PC-9 (cell line): ENCODE measurements at regions not wholly inside any gene's neighbourhood (a gene's known extent, or its start where the extent isn't known, plus 50 kb on each side); places are given as distances from the start of the nearest gene placed in this dataset.

Experiments used
- BruUV-seq: library from RNA; stranded (reverse); fragments of 400-500 nt; replicated peaks from 2 replicates; lab custom pipeline; 2021; lab: Mats Ljungman, UMichigan
- CTCF ChIA-PET: fragments of 300-600 bp; sonication (Branson Sonifier 250); formaldehyde crosslinking; loops from one replicate; lab custom pipeline; 2022; ENCODE audit warnings: antibody characterized with exemption; lab: Charles Lee
- POLR2A ChIA-PET: fragments of 300-600 bp; sonication (Branson Sonifier 250); formaldehyde crosslinking; loops from one replicate; lab custom pipeline; 2022; ENCODE audit warnings: antibody characterized with exemption; ENCODE audit not compliant: unreplicated experiment; lab: Charles Lee
- DNase-seq, 2 experiments: peaks; one replicate each; pipeline versions ENCODE4 v3.0.0 to v3.0.0-alpha.2; 2015 to 2022; ENCODE audit warnings: mixed read lengths in 1 of 2
- H2AFZ ChIP-seq: fragments of 200-600 bp; sonication (generic); 2 replicates; pipeline ENCODE4 v1.8.1; 2017; ENCODE audit warnings: antibody characterized with exemption
- H3F3A ChIP-seq: fragments of 200-600 bp; sonication (generic); 2 replicates; pipeline ENCODE4 v1.8.1; 2017; ENCODE audit warnings: antibody characterized with exemption, mild to moderate bottlenecking, low read depth; ENCODE audit not compliant: insufficient read depth
- H3K27ac ChIP-seq: fragments of 200-600 bp; sonication (generic); 2 replicates; pipeline ENCODE4 v1.6.1; 2016; ENCODE audit warnings: mixed run types
- H3K27me3 ChIP-seq: fragments of 200-600 bp; sonication (generic); 2 replicates; pipeline ENCODE4 v1.6.1; 2016; ENCODE audit warnings: low read depth, mixed run types; ENCODE audit not compliant: insufficient read depth
- H3K36me3 ChIP-seq: fragments of 200-600 bp; sonication (generic); 2 replicates; pipeline ENCODE4 v1.6.1; 2016; ENCODE audit warnings: low read depth, mixed run types
- H3K4me1 ChIP-seq: fragments of 200-600 bp; sonication (generic); replicated peaks from 2 replicates; pipeline ENCODE4 v1.6.1; 2016; ENCODE audit warnings: mixed run types; ENCODE audit not compliant: insufficient read depth
- H3K4me2 ChIP-seq: fragments of 200-600 bp; sonication (generic); 2 replicates; pipeline ENCODE4 v1.6.1; 2017; ENCODE audit warnings: mixed run types
- H3K4me3 ChIP-seq: fragments of 200-600 bp; sonication (generic); 2 replicates; pipeline ENCODE4 v1.6.1; 2016; ENCODE audit warnings: mixed run types
- H3K79me2 ChIP-seq: fragments of 200-600 bp; sonication (generic); 2 replicates; pipeline ENCODE4 v1.6.1; 2017; ENCODE audit warnings: low read depth, mixed run types
- H3K9me2 ChIP-seq: fragments of 200-600 bp; sonication (generic); 2 replicates; pipeline ENCODE4 v1.8.1; 2017; ENCODE audit warnings: mild to moderate bottlenecking; ENCODE audit not compliant: insufficient read depth
- H3K9me3 ChIP-seq: fragments of 200-600 bp; sonication (generic); 2 replicates; pipeline ENCODE4 v1.8.1; 2016; ENCODE audit warnings: low read depth; ENCODE audit not compliant: insufficient read depth
- H4K20me1 ChIP-seq: fragments of 200-600 bp; sonication (generic); 2 replicates; pipeline ENCODE4 v1.8.1; 2017; ENCODE audit not compliant: insufficient read depth
- EZH2 ChIP-seq: fragments of 200-600 bp; sonication (generic); IDR thresholded peaks from 2 replicates; pipeline ENCODE4 v1.8.0; 2017; ENCODE audit warnings: antibody characterized with exemption, low read depth
- intact Hi-C: fragments of 100-400 bp; cut with micrococcal nuclease; formaldehyde crosslinking; loops from one replicate; pipeline ENCODE4 v1.10.0; 2022; ENCODE audit not compliant: unreplicated experiment
- TF ChIP-seq, protein P1 (sequence below): fragments of 200-600 bp; sonication (generic); conservative IDR thresholded peaks from 2 replicates; pipeline ENCODE4 v1.6.1; 2017; ENCODE audit warnings: mixed run types, antibody characterized with exemption, mild to moderate bottlenecking, moderate library complexity

DNA sequence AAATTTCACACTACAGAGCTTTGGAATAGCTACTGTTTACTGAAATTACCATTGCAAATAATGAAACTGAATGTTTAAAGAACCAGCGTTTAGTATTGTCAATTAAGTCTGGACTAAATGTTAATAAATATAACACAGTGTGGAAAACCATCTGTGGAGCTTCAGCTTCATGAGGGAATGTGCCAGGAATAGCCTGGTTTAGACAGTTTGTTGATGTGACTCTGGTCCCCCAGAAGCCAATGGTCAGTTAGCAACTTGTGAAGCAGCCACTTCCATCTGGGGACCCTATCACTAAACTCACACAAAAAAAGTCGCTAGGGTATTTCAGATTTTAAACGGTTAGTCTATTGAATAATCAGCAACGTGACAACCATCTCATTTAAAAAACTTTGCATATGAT, 207.8 kb downstream of the RAMP3 start:
- CTCF ChIA-PET: no interaction called here
- H3F3A ChIP-seq: no peaks in the 10 kb centered on the region
- no peak for DNase-seq
- intact Hi-C loops: no loop called here
- TF ChIP-seq, protein P1, sequence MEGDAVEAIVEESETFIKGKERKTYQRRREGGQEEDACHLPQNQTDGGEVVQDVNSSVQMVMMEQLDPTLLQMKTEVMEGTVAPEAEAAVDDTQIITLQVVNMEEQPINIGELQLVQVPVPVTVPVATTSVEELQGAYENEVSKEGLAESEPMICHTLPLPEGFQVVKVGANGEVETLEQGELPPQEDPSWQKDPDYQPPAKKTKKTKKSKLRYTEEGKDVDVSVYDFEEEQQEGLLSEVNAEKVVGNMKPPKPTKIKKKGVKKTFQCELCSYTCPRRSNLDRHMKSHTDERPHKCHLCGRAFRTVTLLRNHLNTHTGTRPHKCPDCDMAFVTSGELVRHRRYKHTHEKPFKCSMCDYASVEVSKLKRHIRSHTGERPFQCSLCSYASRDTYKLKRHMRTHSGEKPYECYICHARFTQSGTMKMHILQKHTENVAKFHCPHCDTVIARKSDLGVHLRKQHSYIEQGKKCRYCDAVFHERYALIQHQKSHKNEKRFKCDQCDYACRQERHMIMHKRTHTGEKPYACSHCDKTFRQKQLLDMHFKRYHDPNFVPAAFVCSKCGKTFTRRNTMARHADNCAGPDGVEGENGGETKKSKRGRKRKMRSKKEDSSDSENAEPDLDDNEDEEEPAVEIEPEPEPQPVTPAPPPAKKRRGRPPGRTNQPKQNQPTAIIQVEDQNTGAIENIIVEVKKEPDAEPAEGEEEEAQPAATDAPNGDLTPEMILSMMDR: no peak
- TF ChIP-seq EZH2: no peak
- no TSS peak for BruUV-seq
- H2AFZ ChIP-seq: no peak overlapping the region
- H3K9me2 ChIP-seq: no peaks in the 10 kb centered on the region; the same call in 1 of the 2 replicates
- H3K79me2 ChIP-seq: no peaks in the 10 kb centered on the region
- H4K20me1 ChIP-seq: no peaks in the 10 kb centered on the region
- H3K27ac ChIP-seq: no peak overlapping the region
- POLR2A ChIA-PET: no interaction called here
- H3K4me1 ChIP-seq: no peaks in the 10 kb centered on the region
- no peaks in the 10 kb centered on the region for H3K9me3 ChIP-seq
- H3K4me2 ChIP-seq: no peak overlapping the region
- no peaks in the 10 kb centered on the region for H3K36me3 ChIP-seq
- peaks cover 66% of the 10 kb centered on the region for H3K27me3 ChIP-seq
- H3K4me3 ChIP-seq: no peak overlapping the region

DNA sequence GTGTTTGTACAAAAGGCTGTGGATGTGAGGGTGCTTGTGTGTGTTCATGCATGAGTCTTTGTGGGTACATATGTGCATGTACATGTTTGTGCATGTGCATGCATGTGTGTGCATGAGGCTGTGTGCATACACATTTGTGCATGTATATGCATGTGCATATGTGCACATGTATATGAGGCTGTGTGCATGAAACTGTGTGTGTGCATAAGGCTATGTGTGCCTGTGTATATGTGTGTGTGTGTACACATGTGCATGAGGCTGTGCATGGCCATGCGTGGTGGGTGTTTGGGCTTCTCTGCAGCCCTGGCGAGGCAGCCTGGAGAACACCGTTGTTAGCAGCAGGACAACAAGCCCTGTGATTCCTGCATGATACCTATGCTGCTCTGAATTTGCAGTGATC, 207.7 kb upstream of the ADCY1 start:
- Histone ChIP-seq H3F3A (no peaks in the 10 kb centered on the region), H3K4me2 (no peak overlapping the region), H4K20me1 (no peaks in the 10 kb centered on the region), H2AFZ (no peak overlapping the region), H3K27ac (no peak overlapping the region), H3K4me1 (no peaks in the 10 kb centered on the region), H3K79me2 (no peaks in the 10 kb centered on the region), H3K27me3 (peaks cover 55% of the 10 kb centered on the region), H3K36me3 (no peaks in the 10 kb centered on the region), H3K4me3 (no peak overlapping the region), H3K9me3 (no peaks in the 10 kb centered on the region), H3K9me2 (no peaks in the 10 kb centered on the region; the same call in 1 of the 2 replicates)
- TF ChIP-seq, protein P1: no peak
- no peak for TF ChIP-seq EZH2
- ChIA-PET POLR2A (no interaction called here), CTCF (no interaction called here)
- no peak for DNase-seq
- intact Hi-C loops: no loop called here
- no TSS peak for BruUV-seq

- Histone ChIP-seq H3K79me2 (no peaks in the 10 kb centered on the region), H4K20me1 (no peaks in the 10 kb centered on the region), H3K9me3 (no peaks in the 10 kb centered on the region), H3K9me2 (no peaks in the 10 kb centered on the region; the same call in 1 of the 2 replicates), H3K27ac (no peak overlapping the region), H3K27me3 (peaks cover 49% of the 10 kb centered on the region), H3K4me3 (no peak overlapping the region), H2AFZ (no peak overlapping the region), H3K4me1 (no peaks in the 10 kb centered on the region), H3F3A (no peaks in the 10 kb centered on the region), H3K36me3 (no peaks in the 10 kb centered on the region), H3K4me2 (no peak overlapping the region)
- POLR2A ChIA-PET: no interaction called here
- no TSS peak for BruUV-seq
- intact Hi-C loops: no loop called here
- DNase-seq: no peak
- CTCF ChIA-PET: no interaction called here
- TF ChIP-seq, protein P1: no peak
- no peak for TF ChIP-seq EZH2
Observed at GRCh38 chr7:45367026-45367425, 207.1 kb upstream of the ADCY1 start.
